ENCODE measurements at regions not wholly inside any gene's neighbourhood (a gene's known extent, or its start where the extent isn't known, plus 50 kb on each side); places are given as distances from the start of the nearest gene placed in this dataset.
A peak's percentile ranks its signal among the peaks of the same experiment; 100 is the strongest.
"Not testable (repeated sequence)": the region's sequence is repeated elsewhere in the genome, so short reads cannot be mapped to it uniquely, and the experiment has no call there.

DNA sequence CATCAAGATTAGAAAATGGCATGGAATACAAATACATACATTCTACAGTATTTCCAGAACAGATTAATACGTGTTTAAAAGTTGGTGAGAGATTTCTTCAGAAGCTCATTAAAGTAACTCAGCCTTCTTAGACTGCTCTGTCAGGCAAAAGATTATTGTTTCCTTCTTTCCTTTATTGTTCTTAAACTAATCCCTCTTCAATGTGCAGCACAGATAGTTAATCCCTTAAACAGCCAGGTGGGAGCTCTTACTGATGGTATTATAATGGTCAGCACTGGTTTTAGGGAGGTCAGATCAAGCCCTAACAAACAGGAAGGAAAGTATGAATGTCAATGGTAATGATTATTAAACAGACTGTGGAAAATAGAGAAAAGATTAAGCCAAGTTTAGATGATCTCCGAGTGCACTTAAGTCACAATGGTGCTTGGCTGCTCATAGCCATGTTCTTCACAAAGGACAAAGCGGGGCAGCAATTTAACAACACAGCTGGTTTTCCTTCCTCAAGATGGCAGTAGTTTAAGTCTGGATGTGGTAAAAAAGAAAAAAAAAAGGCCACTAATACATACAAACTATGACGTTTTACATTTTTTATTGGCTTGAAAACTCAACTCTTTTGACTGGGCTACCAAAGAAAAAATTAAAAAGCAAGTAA lies 992.6 kb downstream of the PCDH9 start:
- DNase-seq (ENCODE audit: low spot score): no peak

DNA sequence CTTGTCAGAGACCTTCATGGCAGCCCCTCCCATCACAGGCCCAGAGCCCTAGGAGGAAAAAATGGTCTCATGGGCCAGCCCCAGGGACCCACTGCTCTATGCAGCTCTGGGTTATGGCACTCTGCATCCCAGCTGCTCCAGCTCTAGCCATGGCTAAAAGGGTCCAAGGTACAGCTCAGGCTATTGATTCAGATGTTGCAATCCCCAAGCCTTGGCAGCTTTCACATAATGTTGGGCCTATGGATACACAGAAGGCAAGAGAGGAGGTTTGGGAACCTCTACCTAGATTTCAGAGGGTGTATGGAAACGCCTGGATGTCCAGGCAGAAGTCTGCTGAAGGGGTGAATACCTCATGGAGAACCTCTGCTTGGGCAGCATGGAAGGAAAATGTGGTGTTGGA lies 996.0 kb downstream of the PCDH9 start:
- no peak for DNase-seq (ENCODE audit: low spot score)

DNA sequence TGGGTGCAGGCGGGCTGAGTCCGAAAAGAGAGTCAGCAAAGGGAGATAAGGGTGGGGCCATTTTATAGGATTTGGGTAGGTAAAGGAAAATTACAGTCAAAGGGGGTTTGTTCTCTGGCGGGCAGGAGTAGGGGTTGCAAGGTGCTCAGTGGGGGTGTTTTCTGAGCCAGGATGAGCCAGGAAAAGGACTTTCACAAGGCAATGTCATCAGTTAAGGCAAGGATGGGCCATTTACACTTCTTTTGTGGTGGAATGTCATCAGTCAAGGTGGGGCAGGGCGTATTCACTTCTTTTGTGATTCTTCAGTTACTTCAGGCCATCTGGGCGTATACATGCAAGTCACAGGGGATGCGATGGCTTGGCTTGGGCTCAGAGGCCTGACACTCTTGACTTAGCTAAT lies 998.2 kb downstream of the PCDH9 start:
- not testable (repeated sequence) for DNase-seq (ENCODE audit: low spot score)

- no peak for DNase-seq (ENCODE audit: low spot score)
These were observed 1005.1 kb downstream of the PCDH9 start for GRCh38 chr13:66225072-66225471.

DNA sequence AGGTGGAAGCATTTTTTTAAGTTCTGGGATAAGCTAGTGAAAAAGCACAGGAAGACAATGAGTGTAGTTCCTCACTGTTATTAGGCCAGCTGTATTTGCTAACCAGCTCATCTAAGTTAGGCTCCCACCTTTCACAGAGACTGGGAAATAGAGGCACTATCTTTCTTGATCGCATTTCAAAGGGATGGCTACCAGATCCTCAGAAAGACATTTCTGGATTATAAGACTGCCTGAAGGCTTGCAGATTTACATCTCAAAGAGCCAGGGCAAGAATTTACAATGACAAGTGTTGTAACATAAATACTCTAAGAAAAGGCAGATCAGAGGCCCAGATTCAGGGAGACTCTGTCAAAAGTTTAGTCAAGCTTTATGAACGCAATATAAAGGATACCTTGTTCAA lies 1005.5 kb downstream of the PCDH9 start:
- no peak for DNase-seq (ENCODE audit: low spot score)

DNA sequence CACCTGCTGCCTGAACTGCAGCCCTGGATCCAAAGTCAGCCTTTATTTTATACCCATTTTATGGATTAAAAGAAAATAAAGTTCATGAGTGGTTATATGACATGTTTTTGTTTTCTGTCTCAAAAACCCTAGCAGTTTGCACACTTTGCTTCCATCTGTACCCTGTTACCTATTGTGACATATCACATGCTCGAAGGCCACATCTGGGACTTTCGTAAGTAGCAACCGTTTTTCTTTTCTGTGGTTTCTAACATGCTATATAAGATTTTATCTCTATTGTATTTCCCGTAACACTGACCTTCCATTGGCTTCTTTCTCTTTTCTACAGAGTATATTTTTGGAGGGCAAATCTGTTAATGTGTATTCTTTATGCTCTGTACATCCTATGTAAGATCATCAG lies 1007.2 kb downstream of the PCDH9 start:
- peak; percentile 19 for DNase-seq (ENCODE audit: low spot score)

- no peak for DNase-seq (ENCODE audit: low spot score)
These were observed 1008.0 kb downstream of the PCDH9 start for GRCh38 chr13:66222127-66222526.

DNA sequence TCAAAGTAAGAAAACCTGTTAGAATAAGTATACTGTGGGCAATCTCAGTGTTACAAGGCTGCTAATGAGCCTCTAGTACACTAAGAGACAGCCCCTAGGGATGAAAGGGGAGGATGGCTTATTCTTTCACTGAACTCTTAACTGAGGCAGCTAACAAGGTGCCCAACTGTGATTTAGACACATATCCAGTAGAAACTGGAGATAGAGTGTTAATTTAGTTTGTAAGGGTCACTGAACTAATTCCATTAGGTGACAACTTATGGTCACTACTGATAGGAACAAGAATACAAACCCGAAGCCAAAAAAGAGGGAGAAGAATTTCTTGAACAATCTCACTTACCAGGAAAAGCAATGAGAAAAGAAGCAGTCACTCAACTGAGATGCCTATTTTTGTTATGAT lies 1010.6 kb downstream of the PCDH9 start:
- DNase-seq (ENCODE audit: low spot score): no peak

GRCh38 chr13:66218583-66218982 lies 1011.6 kb downstream of the PCDH9 start:
- no peak for DNase-seq (ENCODE audit: low spot score)

DNA sequence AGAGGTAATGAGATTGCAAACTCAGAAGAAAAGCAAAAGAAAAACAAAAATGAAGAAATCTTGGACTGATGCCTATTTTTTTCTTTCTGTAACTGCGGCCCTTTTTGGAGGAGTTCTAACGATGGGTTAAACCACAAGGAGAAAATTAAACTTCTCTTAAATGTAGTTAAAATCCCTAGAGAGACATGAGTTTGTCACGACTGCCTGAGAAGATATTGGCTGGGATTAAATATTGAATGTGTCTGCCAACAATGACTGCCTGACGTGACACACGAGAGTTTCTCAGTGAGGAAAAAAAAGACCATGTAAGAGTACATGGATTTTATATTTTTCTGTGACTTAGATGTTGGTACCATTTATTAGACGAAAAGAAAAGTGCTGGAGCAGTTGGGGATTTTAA lies 1013.4 kb downstream of the PCDH9 start:
- no peak for DNase-seq (ENCODE audit: low spot score)

GRCh38 chr13:66214467-66214866 lies 1015.7 kb downstream of the PCDH9 start:
- no peak for DNase-seq (ENCODE audit: low spot score)

GRCh38 chr13:66212511-66212910 lies 1017.6 kb downstream of the PCDH9 start:
- no peak for DNase-seq (ENCODE audit: low spot score)

GRCh38 chr13:66210677-66211076 lies 1019.5 kb downstream of the PCDH9 start:
- no peak for DNase-seq (ENCODE audit: low spot score)

DNA sequence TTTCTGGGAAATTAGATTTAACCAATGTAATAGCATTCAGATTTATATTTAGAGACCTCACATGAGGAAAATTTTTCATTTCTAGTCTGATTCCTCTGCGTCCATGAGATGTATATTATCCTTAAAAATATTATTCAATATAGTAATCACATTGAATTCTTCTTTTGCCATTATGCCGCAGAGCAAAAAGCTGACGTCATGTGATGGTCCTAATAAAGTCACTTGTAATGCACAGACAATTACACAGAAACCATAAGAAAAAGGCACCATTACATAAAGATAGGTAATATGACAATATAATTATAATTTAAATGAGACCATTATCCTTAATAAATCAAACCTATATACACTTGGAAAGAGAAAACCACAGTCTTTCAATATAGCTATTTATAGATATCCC lies 1021.5 kb downstream of the PCDH9 start:
- no peak for DNase-seq (ENCODE audit: low spot score)

DNA sequence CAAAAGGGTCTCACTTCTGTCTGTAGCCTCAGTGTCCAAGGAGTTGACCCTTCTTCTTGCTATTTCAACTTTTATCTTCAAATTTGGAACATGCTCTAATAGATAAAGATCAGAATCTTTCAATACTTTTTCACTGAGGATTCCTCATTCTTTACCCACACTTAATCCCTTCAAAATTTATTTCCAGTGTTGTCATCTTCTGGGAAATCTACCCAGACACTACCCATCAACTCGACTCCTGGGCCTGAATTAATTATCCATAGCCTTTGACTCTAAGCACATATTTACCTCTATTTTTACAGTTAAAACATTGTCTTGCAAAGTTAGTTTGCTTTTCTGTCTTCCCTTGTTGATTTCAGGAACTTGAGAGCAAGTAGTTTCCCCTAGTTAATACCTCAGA lies 1022.5 kb downstream of the PCDH9 start:
- DNase-seq (ENCODE audit: low spot score): no peak

GRCh38 chr13:66205807-66206206 lies 1024.3 kb downstream of the PCDH9 start:
- DNase-seq (ENCODE audit: low spot score): no peak

GRCh38 chr13:66200555-66200954 lies 1029.6 kb downstream of the PCDH9 start:
- no peak for DNase-seq (ENCODE audit: low spot score)

GRCh38 chr13:66195238-66195637 lies 1034.9 kb downstream of the PCDH9 start:
- DNase-seq (ENCODE audit: low spot score): no peak

GRCh38 chr13:66189986-66190385 lies 1040.2 kb downstream of the PCDH9 start:
- no peak for DNase-seq (ENCODE audit: low spot score)

- DNase-seq (ENCODE audit: low spot score): no peak
These were observed 1049.3 kb downstream of the PCDH9 start for GRCh38 chr13:66180836-66181235.

- DNase-seq (ENCODE audit: low spot score): no peak
These were observed 1058.2 kb downstream of the PCDH9 start for GRCh38 chr13:66171920-66172319.

DNA sequence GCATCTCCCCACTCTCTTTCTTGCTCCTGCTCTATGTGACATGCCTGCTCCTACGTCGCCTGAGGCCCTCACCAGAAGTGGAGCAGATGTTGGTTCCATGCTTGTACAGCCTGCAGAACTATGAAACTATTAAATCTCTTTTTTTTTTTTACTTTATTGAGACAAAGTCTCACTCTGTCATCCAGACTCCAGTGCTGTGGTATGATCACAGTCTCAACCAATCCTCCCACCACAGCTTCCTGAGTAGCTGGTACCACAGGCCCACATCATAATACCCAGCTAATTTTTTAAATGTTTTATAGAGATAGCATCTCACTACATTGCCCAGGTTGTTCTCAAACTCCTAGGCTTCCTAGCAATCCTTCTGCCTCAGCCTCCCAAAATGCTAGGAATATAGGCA lies 1067.7 kb downstream of the PCDH9 start:
- DNase-seq (ENCODE audit: low spot score): no peak

DNA sequence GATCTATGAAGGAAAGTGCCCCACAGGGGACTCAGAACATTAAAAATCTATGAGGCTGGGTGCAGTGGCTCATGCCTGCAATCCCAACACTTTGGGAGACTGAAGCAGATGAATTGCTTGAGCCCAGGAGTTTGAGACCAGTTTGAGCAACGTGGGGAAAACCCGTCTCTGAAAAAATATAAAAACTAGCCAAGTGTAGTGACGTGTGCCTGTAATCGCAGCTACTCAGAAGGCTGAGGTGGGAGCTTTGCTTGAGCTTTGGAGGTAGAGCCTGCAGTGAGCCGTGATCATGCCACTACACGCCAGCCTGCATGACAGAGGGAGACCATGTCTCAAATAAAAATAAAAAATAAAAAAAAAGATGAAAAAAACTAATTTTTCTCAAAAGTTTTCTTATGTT lies 1070.6 kb downstream of the PCDH9 start:
- no peak for DNase-seq (ENCODE audit: low spot score)

GRCh38 chr13:66154976-66155375 lies 1075.2 kb downstream of the PCDH9 start:
- no peak for DNase-seq (ENCODE audit: low spot score)

DNA sequence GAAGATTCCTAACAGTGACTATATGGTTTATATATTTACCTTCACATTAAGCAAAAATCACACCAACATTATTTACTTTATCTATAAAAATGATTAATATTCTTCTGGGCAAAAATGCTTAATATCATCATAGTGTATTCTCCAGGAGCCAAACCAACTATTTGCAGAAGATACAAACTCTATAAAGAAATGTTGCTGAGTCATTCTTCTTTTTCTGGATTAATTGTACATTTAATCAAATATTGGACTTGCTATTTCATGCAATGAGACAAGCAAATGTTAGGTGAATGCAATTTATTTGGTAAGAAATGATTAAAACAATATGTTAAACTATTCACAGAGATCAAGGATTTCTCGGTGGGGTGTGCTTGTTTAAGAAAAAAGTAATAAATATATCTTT lies 1075.8 kb downstream of the PCDH9 start:
- DNase-seq (ENCODE audit: low spot score): no peak

Data from activated CD4-positive, alpha-beta T cell treated with anti-CD3 and anti-CD28 coated beads, Interleukin-2, Interleukin-4, amounts not matched to agents 100 ng/mL and 50 ng/mL, durations not matched to agents 16 hours and 8 hours (primary cell).